ENCODE measurements at regions not wholly inside any gene's neighbourhood (a gene's known extent, or its start where the extent isn't known, plus 50 kb on each side); places are given as distances from the start of the nearest gene placed in this dataset.
"Not testable (repeated sequence)": the region's sequence is repeated elsewhere in the genome, so short reads cannot be mapped to it uniquely, and the experiment has no call there.

- not testable (repeated sequence) for DNase-seq (ENCODE audit: low read depth)
Observed at GRCh38 chr5:44756097-44756496, 52.6 kb upstream of the MRPS30 start.

GRCh38 chr5:44747396-44747795 lies 61.4 kb upstream of the MRPS30 start:
- no peak for DNase-seq (ENCODE audit: low read depth)

- no peak for DNase-seq (ENCODE audit: low read depth)
Observed at GRCh38 chr5:44740660-44741059, 68.1 kb upstream of the MRPS30 start.

- DNase-seq (ENCODE audit: low read depth), result no peak
Observed at GRCh38 chr5:44729536-44729935, 79.2 kb upstream of the MRPS30 start.

- no peak for DNase-seq (ENCODE audit: low read depth)
Observed at GRCh38 chr5:44727100-44727499, 81.6 kb upstream of the MRPS30 start.

GRCh38 chr5:44719856-44720255 lies 88.9 kb upstream of the MRPS30 start:
- no peak for DNase-seq (ENCODE audit: low read depth)

GRCh38 chr5:44714871-44715561 lies 93.7 kb upstream of the MRPS30 start:
- DNase-seq (ENCODE audit: low read depth), result no peak

- no peak for DNase-seq (ENCODE audit: low read depth)
Observed at GRCh38 chr5:44713446-44713845, 95.3 kb upstream of the MRPS30 start.

GRCh38 chr5:44711901-44712300 lies 96.8 kb upstream of the MRPS30 start:
- no peak for DNase-seq (ENCODE audit: low read depth)

- no peak for DNase-seq (ENCODE audit: low read depth)
Observed at GRCh38 chr5:44708602-44709001, 100.1 kb upstream of the MRPS30 start.

GRCh38 chr5:44707721-44708120 lies 101.0 kb upstream of the MRPS30 start:
- DNase-seq (ENCODE audit: low read depth), result no peak

GRCh38 chr5:44697025-44697424 lies 111.7 kb upstream of the MRPS30 start:
- no peak for DNase-seq (ENCODE audit: low read depth)

GRCh38 chr5:44695259-44695658 lies 113.5 kb upstream of the MRPS30 start:
- no peak for DNase-seq (ENCODE audit: low read depth)

GRCh38 chr5:44691802-44692201 lies 116.9 kb upstream of the MRPS30 start:
- no peak for DNase-seq (ENCODE audit: low read depth)

GRCh38 chr5:44681906-44682305 lies 126.8 kb upstream of the MRPS30 start:
- DNase-seq (ENCODE audit: low read depth), result no peak

GRCh38 chr5:44679214-44679613 lies 129.5 kb upstream of the MRPS30 start:
- DNase-seq (ENCODE audit: low read depth), result no peak

GRCh38 chr5:44675296-44675695 lies 133.5 kb upstream of the MRPS30 start:
- no peak for DNase-seq (ENCODE audit: low read depth)

GRCh38 chr5:44674461-44674860 lies 134.3 kb upstream of the MRPS30 start:
- no peak for DNase-seq (ENCODE audit: low read depth)

- not testable (repeated sequence) for DNase-seq (ENCODE audit: low read depth)
Observed at GRCh38 chr5:44668471-44668870, 140.3 kb upstream of the MRPS30 start.

- DNase-seq (ENCODE audit: low read depth), result no peak
Observed at GRCh38 chr5:44665101-44665701, 143.5 kb upstream of the MRPS30 start.

GRCh38 chr5:44664711-44665100 lies 144.0 kb upstream of the MRPS30 start:
- no peak for DNase-seq (ENCODE audit: low read depth)

GRCh38 chr5:44663991-44664710 lies 144.6 kb upstream of the MRPS30 start:
- no peak for DNase-seq (ENCODE audit: low read depth)

- no peak for DNase-seq (ENCODE audit: low read depth)
Observed at GRCh38 chr5:44661851-44662250, 146.9 kb upstream of the MRPS30 start.
